ENCODE measurements at regions not wholly inside any gene's neighbourhood (a gene's known extent, or its start where the extent isn't known, plus 50 kb on each side); places are given as distances from the start of the nearest gene placed in this dataset.

DNA sequence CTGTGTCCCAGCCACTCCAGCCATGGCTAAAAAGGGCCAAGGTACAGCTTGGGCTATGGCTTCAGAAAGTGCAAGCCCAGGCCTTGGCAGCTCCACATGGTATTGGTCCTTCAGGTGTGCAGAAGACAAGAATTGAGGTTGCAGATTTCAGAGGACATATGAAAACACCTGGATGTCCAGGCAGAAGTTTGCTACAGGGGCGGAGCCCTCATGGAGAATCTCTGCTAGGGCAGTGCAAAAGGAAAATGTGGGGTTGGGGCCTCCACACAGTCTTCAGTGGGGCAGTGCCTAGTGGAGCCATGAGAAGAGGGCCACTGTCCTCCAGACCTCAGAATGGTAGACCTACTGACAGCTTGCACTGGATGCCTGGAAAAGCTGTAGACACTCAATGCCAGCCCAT, 1074.1 kb downstream of the JRKL start:
- ChIA-PET CTCF (no interaction called here), POLR2A (ENCODE audit: unreplicated experiment) (no interaction called here)
- Histone ChIP-seq H3K9me2 (replicated peaks; ENCODE audit: low read length) (no peaks in the 10 kb centered on the region), H2AFZ (ENCODE audit: low read length) (no peak overlapping the region), H3K4me2 (ENCODE audit: low read length) (no peak overlapping the region), H3K36me3 (ENCODE audit: low read depth, low read length) (no peaks in the 10 kb centered on the region), H4K20me1 (ENCODE audit: low read length) (no peaks in the 10 kb centered on the region), H3K27ac (ENCODE audit: low read length) (no peak overlapping the region), H3K4me1 (ENCODE audit: insufficient read depth, low read length) (no peaks in the 10 kb centered on the region), H3K9me3 (ENCODE audit: low read length) (peaks cover 11% of the 10 kb centered on the region; the same call in 1 of the 2 replicates), H3K9ac (ENCODE audit: low read length) (no peak overlapping the region), H3F3A (ENCODE audit: low read length, unreplicated experiment) (no peaks in the 10 kb centered on the region), H3K4me3 (ENCODE audit: low read length) (no peak overlapping the region), H3K27me3 (ENCODE audit: low read length) (no peaks in the 10 kb centered on the region), H3K79me2 (ENCODE audit: low read length) (no peaks in the 10 kb centered on the region)
- intact Hi-C loops (cut with micrococcal nuclease): no loop called here
- no peak for TF ChIP-seq CTCF (conservative IDR thresholded peaks at IDR 0.05; ENCODE audit: low read depth, low read length)
- TF ChIP-seq EZH2 (IDR thresholded peaks at IDR 0.05; ENCODE audit: low read length, unreplicated experiment): no peak
- TF ChIP-seq EZH2phosphoT487 (IDR thresholded peaks at IDR 0.05; ENCODE audit: borderline replicate concordance, low read length): no peak
- ATAC-seq (no peak), DNase-seq (no peak)
- no TSS peak for BruUV-seq (replicated peaks)

DNA sequence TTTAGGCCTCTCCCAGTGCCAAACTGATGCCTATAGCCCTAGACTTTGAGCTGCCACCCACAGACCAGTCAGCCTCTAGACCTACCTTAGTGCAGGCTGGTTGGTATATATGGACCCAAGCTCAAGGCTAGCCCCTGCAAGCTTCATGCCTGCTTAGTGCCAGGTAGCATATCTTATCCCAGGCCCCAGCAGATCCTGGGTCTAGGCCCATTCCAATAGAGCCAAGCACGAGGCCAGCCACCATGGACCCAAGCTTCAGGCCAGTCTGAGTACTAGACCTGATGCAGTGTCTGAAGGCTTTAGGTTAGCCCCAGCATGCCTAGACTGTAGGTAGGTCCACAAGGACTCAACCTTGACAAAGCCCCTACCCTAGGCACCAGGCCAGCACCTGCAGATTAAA, 1081.7 kb downstream of the JRKL start:
- no peaks in the 10 kb centered on the region for H3K9me2 ChIP-seq (replicated peaks; ENCODE audit: low read length)
- no peak for TF ChIP-seq EZH2phosphoT487 (IDR thresholded peaks at IDR 0.05; ENCODE audit: borderline replicate concordance, low read length)
- no peak for TF ChIP-seq EZH2 (IDR thresholded peaks at IDR 0.05; ENCODE audit: low read length, unreplicated experiment)
- TF ChIP-seq CTCF (conservative IDR thresholded peaks at IDR 0.05; ENCODE audit: low read depth, low read length): no peak
- no peaks in the 10 kb centered on the region for H3K36me3 ChIP-seq (ENCODE audit: low read depth, low read length)
- no peak overlapping the region for H3K4me2 ChIP-seq (ENCODE audit: low read length)
- no peaks in the 10 kb centered on the region for H3K79me2 ChIP-seq (ENCODE audit: low read length)
- CTCF ChIA-PET: no interaction called here
- no peaks in the 10 kb centered on the region for H3F3A ChIP-seq (ENCODE audit: low read length, unreplicated experiment)
- DNase-seq (no peak), ATAC-seq (no peak)
- no peak overlapping the region for H3K4me3 ChIP-seq (ENCODE audit: low read length)
- H2AFZ ChIP-seq (ENCODE audit: low read length): no peak overlapping the region
- no peak overlapping the region for H3K27ac ChIP-seq (ENCODE audit: low read length)
- H3K9ac ChIP-seq (ENCODE audit: low read length): no peak overlapping the region
- H3K9me3 ChIP-seq (ENCODE audit: low read length): peaks cover 23% of the 10 kb centered on the region
- no TSS peak for BruUV-seq (replicated peaks)
- H3K4me1 ChIP-seq (ENCODE audit: insufficient read depth, low read length): no peaks in the 10 kb centered on the region
- intact Hi-C loops (cut with micrococcal nuclease): no loop called here
- POLR2A ChIA-PET (ENCODE audit: unreplicated experiment): no interaction called here
- no peaks in the 10 kb centered on the region for H3K27me3 ChIP-seq (ENCODE audit: low read length)
- no peaks in the 10 kb centered on the region for H4K20me1 ChIP-seq (ENCODE audit: low read length)

- Histone ChIP-seq H3K27me3 (ENCODE audit: low read length) (no peaks in the 10 kb centered on the region), H3K4me2 (ENCODE audit: low read length) (no peak overlapping the region), H3K9me2 (replicated peaks; ENCODE audit: low read length) (no peaks in the 10 kb centered on the region), H3K27ac (ENCODE audit: low read length) (no peak overlapping the region), H3F3A (ENCODE audit: low read length, unreplicated experiment) (no peaks in the 10 kb centered on the region), H3K79me2 (ENCODE audit: low read length) (no peaks in the 10 kb centered on the region), H3K4me1 (ENCODE audit: insufficient read depth, low read length) (no peaks in the 10 kb centered on the region), H4K20me1 (ENCODE audit: low read length) (no peaks in the 10 kb centered on the region), H3K4me3 (ENCODE audit: low read length) (no peak overlapping the region), H3K9me3 (ENCODE audit: low read length) (peaks cover 8% of the 10 kb centered on the region; the same call in 1 of the 2 replicates), H3K36me3 (ENCODE audit: low read depth, low read length) (no peaks in the 10 kb centered on the region), H3K9ac (ENCODE audit: low read length) (no peak overlapping the region), H2AFZ (ENCODE audit: low read length) (no peak overlapping the region)
- TF ChIP-seq EZH2 (IDR thresholded peaks at IDR 0.05; ENCODE audit: low read length, unreplicated experiment): no peak
- no peak for ATAC-seq
- intact Hi-C loops (cut with micrococcal nuclease): no loop called here
- no peak for DNase-seq
- BruUV-seq (replicated peaks): no TSS peak
- ChIA-PET POLR2A (ENCODE audit: unreplicated experiment) (no interaction called here), CTCF (no interaction called here)
Measured at GRCh38 chr11:97487387-97487786, 1097.6 kb downstream of the JRKL start.
